ENCODE measurements at regions not wholly inside any gene's neighbourhood (a gene's known extent, or its start where the extent isn't known, plus 50 kb on each side); places are given as distances from the start of the nearest gene placed in this dataset.

GRCh38 chr5:166373817-166374216 is 1917.6 kb upstream of the WWC1 start:
- no peak for DNase-seq

- no peak for DNase-seq
These were observed 1913.7 kb upstream of the WWC1 start for GRCh38 chr5:166377756-166378155.

DNA sequence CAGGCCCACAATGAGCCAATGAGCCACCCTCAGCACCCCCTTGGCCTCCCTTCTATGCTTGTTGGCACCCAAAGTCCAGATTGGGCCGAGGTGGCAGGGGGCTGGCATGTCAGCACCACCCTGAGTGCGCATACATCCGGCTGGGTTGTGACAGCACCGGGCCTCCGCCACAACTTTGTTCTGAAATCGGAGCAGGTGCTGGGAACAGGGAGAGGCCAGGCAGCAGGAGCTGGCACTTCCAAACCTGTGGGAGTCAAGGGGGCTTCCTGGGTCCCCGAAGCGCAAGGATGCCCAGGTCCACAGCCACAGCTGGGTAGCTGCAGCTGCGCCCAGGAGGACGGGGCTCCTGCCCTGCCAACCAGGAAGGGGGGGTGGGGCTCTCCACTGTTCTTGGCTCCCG is 1911.9 kb upstream of the WWC1 start:
- DNase-seq = no peak

DNA sequence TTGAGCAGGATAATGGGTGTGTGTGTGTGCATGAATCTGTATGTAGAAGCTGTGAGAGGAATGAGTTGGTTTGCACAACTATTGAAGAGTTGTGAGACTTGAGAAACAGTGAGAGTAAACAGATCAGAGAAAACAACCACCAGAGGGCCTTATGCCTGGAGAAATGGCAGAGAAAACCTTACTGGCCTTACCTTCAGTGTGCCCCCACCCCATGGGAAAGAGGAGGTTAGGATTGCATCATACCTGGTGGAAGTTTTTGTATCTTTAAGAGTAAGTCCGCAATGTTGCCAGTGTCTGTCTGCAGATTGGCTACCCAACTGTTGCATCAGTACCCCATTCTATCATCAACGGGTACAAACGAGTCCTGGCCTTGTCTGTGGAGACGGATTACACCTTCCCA is 1909.4 kb upstream of the WWC1 start:
- DNase-seq = no peak

GRCh38 chr5:166398131-166398530 is 1893.3 kb upstream of the WWC1 start:
- DNase-seq = no peak

GRCh38 chr5:166399781-166400180 is 1891.7 kb upstream of the WWC1 start:
- DNase-seq = no peak

- DNase-seq = no peak
These were observed 1890.1 kb upstream of the WWC1 start for GRCh38 chr5:166401391-166401790.

DNA sequence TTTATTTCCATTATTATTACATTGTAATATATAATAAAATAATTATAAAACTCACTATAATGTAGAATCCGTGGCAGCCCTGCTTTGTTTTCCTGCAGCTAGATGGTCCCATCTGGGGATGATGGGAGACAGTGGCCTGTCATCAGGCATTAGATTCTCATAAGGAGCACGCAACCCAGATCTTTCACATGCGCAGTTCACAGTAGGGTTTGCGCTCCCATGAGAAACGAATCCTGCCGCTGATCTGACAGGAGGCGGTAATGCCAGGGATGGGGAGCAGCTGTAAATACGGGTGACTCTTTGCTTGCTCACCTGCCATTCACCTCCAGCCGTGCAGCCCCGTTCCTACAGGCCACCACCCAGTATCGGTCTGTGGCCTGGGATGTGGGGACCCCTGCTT is 1879.3 kb upstream of the WWC1 start:
- DNase-seq = no peak

DNA sequence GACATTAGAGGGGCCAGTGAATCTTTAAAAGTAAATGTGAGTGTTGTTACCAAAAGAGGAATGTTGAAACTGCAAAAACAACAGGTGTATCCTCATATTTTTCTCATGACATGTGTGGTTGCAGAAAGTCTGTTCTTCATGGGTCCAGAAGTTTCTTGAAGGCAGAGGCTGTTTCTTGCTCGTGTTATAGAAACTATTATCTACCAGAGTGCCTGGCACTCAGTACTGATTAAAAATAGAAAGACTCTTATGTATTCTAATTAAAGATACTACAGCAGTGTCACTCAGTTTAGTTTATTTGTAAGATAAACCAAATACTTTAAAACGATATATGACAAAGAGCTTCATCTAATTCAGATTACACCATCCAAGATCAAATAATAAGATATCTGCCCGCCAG is 1864.2 kb upstream of the WWC1 start:
- DNase-seq = no peak

GRCh38 chr5:166428264-166428803 is 1863.1 kb upstream of the WWC1 start:
- no peak for DNase-seq

- DNase-seq = no peak
These were observed 1860.7 kb upstream of the WWC1 start for GRCh38 chr5:166430491-166431319.

DNA sequence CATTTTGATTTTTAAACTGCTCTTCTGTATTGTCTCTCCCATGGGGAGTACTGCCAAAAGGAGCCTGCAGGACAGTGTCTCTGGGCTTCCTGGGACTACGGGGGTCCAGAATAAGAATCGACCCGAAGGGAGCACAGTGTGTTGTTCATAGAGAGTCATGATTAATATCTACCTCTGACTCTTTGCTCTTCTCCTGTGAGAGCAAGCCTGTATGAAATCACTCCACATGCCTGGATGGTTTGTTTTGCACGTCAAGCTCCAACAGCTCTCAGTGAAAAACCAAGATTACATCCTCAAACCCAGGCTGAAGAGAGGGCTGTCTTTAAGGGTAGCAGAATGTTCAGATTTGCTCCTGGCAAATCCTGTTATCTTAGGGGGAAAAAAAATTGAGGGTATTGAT is 1860.0 kb upstream of the WWC1 start:
- no peak for DNase-seq

- no peak for DNase-seq
These were observed 1857.8 kb upstream of the WWC1 start for GRCh38 chr5:166433679-166434078.

GRCh38 chr5:166436872-166437271 is 1854.6 kb upstream of the WWC1 start:
- DNase-seq = no peak

DNA sequence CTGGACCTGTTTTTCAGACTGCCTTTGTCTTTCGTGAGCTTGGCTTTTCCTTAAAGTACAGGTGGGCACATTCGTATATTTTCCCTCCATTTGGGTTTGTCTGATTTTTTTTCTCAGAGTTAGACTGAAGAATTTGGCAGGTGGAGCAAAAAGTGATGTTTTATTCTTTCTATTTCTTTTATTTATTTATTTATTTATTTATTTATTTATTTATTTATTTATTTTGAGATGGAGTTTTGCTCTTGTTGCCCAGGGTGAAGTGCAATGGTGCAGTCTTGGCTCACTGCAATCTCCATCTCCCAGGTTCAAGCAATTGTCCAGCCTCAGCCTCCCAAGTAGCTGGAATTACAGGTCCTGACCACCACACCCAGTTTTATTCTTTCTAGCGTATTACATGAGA is 1805.1 kb upstream of the WWC1 start:
- no peak for DNase-seq

DNA sequence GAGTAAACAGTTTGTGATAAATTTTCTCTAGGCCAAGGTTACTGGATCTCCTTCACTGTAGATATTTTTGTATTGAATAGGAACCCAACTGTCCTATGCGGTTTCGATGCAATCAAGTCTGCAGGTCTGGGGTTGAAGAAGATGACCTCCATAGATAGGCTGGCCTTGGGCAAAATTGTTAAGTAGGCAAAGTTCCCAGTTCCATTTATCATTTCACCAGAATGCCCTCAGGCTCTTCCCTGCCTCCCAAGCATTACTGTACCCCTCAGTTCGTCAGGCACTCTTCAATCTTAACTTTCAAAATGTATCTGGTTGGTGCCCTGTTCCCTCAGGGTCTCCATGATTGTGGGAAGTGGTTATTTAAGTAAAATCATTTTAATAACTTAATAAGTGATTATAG is 1802.9 kb upstream of the WWC1 start:
- DNase-seq = no peak

DNA sequence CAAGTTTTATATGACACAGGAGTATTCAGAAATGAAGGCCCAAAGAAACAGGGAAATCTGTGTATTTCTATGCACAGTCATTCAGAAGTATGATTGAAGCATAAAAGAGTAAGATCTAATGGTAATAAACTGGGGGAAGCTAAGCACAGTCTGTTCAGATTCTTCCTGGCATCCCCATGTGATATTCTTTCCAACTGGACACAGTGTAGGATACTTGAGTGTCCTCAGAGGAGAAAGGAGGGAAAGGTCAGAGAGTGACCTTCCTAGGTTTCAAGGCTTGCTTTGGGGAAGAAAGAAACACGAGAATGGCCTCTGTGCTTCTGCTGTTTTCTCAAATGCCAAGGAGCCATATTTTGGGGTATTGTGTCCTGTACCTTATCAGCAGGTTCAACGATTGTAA is 1798.4 kb upstream of the WWC1 start:
- DNase-seq = no peak

DNA sequence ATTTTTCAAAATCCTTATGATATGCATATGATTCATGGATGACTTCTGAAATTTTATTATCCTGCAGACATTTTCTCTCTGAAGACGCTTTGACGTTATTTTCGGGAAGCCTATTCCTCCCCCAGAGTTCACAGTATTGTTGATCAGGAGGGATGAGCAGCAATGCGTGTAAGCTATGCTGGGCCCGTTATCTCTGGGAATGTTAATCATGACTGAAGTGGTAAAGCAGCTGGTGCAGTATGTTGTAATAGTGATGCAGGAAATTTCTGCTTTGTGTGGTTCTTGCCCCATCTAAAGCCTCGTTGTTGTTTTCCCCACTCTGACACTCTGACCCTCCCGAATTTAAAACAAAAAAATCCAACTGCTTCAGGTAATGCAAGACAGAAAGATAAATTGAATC is 1797.8 kb upstream of the WWC1 start:
- no peak for DNase-seq

GRCh38 chr5:166497496-166498104 is 1793.8 kb upstream of the WWC1 start:
- DNase-seq = no peak

- DNase-seq = no peak
These were observed 1791.8 kb upstream of the WWC1 start for GRCh38 chr5:166499447-166500240.

- DNase-seq = no peak
These were observed 1787.9 kb upstream of the WWC1 start for GRCh38 chr5:166503506-166503905.

GRCh38 chr5:166505067-166505466 is 1786.4 kb upstream of the WWC1 start:
- DNase-seq = no peak

- DNase-seq = no peak
These were observed 1785.9 kb upstream of the WWC1 start for GRCh38 chr5:166505544-166505943.
